ENCODE measurements at regions not wholly inside any gene's neighbourhood (a gene's known extent, or its start where the extent isn't known, plus 50 kb on each side); places are given as distances from the start of the nearest gene placed in this dataset.

DNA sequence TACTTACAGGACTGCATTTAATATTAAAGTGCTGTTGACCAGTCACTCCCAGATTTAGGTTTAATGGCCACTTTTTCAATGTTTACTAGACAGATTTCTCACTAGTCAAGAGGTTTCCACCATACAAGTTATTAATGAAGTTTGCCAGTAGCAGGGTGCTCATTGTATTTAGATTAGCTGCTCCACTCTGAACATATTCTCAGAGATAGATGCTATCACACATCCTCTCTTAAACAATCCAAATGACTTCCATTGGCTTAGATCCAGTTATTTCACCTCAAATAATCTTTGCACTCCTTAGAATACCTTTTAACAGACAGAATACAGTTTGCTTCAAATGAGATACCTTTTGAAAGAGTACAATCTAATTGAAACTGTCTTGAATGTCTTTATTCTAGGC is 276.1 kb downstream of the HDGFL1 start:
- H3K4me3 ChIP-seq (ENCODE audit: low read depth, low read length) = no peak overlapping the region
- DNase-seq (ENCODE audit: low read depth) = no peak

DNA sequence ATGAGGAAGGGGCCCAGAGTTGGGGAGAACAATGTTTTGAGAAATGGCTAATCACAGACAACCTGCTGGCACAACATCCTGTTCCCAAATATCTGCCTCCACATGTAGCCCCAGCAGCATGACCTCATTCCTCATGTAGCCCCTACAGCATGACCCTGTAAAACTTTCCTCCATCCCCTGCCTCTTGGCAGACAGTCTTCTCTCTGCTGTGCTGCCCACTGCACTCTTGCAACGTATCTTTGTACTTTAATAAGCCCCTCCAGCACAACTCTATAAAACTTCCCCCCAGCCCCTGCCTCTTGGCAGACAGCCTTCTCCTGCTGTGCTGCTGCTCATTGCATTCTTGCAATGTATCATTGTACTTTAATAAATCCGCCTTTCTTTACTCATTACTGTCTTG is 278.8 kb downstream of the HDGFL1 start:
- H3K4me3 ChIP-seq (ENCODE audit: low read depth, low read length) = no peak overlapping the region
- no peak for DNase-seq (ENCODE audit: low read depth)

DNA sequence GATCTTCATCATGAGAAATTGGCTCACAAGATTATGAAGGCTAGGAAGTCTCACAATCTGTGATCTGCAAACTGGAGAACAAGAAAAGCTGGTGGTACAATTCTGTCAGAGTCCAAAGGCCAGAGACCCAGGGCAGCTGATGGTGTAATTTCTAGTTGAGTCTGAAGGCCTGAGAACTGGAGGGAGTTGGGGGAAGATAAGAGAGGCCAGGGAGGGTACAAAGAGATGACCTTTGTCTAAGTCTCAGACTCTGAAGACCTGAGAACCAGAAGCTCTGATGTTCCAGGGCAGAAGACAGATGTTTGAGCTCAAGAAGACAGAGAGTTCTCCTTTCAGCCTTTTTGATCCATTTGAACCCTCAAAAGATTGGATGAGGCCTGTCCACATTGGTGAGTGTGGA is 280.6 kb downstream of the HDGFL1 start:
- no peak for DNase-seq (ENCODE audit: low read depth)
- no peak overlapping the region for H3K4me3 ChIP-seq (ENCODE audit: low read depth, low read length)

DNA sequence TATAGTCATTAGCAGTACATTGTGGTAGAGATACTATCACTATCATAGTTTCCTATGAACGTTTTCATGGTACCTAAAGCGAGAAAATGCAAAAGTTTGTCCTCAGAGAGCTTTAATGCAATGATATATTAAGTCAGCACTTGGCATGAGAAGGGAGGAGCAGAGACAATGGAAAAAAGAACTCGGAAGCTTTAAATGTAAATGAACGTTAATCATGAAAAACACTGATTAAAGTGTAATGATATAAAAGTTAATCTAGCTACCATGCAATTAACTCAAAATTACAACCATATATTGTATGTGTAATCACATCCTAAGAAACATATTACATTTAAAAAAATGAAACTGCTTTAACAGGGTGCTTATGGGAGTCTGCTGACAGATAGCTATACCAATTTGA is 282.7 kb downstream of the HDGFL1 start:
- no peak overlapping the region for H3K4me3 ChIP-seq (ENCODE audit: low read depth, low read length)
- DNase-seq (ENCODE audit: low read depth) = no peak

DNA sequence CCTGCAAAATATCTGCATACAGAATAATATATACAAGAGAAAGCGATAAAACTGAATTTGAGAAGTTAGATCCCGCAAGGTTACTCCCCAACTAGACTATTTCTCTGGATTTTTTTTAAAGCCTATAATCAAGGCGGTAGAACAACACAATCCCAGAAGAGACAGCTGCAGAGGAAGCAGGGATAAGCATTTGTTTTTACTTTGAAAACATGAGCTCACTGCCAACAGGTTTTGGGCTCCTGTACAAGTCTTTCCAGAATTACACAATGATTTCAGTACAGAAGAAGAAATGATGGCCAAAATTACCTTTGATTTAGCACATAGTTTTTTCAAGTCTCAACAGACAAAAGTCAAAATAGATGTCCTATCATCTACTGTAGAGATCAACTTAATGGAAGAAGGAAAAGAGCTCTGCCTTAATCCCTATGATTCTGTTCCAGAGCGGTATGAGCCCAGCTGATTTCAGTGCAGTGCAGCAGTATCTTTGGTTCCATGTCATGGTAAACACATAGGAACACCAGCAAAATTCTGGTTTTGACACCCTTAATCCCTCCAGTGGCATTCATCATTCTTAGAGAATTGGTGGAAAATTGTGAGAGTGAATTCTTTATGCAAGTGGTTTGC is 304.3 kb downstream of the HDGFL1 start:
- DNase-seq (ENCODE audit: low read depth) = peak; percentile 66
- H3K4me3 ChIP-seq (ENCODE audit: low read depth, low read length) = no peak overlapping the region

DNA sequence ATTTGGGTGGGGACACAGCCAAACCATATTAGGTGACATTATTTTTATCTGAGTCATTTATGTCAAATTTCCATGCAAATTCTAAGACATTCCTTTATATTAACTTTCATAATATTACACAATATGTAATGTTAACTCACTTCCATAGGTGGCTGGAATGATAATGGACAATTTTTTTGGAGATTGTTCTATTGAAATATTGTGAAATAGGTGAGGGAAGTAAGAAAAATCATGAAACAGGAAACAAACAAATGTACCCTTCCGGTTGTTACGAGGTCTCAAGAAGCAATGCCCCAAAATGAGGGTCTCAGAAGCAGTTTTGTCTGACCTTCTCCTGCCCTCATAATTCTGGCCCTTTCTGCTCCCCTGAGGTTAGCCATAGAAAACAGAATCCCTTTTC is 306.5 kb downstream of the HDGFL1 start:
- no peak for DNase-seq (ENCODE audit: low read depth)

DNA sequence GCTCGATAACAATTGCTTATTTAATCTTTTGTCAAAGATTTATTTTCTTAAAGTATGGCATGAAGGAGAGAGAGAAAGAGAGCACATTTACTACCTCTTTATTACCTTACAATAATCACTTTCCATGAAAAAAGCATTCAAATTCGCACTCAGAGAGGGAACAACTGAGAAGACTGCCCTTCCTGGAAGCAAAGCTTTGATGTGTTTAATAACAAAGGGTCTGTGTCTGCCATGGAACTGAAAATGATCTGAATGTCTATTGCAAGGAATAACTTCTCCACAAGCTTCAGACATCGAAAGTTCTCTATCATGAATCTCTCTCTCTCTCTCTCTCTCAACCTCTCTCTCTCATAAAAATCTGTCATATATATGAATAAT is 308.9 kb downstream of the HDGFL1 start:
- no peak overlapping the region for H3K4me3 ChIP-seq (ENCODE audit: low read depth, low read length)
- DNase-seq (ENCODE audit: low read depth) = no peak

More for the DNA sequence above, 306.5 kb downstream of the HDGFL1 start:
- H3K4me3 ChIP-seq (ENCODE audit: low read depth, low read length) = no peak overlapping the region

DNA sequence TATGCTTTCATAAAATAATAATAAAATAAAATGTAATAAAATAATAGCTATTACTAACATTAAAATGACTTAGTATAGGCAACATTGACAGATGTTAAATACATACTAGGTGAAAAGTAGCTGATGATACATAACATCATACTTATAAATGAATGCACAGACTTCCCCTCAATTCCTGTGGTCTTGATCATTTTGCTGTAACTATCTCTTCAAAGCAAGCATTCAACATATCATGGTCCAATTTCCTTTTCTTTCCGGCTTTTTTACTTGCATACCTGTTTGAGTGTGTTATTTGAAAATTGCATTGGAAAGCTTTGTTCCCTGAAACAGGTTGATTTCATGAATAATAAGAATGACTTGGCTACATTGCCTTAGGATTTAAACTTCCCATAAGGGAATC is 309.3 kb downstream of the HDGFL1 start:
- H3K4me3 ChIP-seq (ENCODE audit: low read depth, low read length) = no peak overlapping the region
- no peak for DNase-seq (ENCODE audit: low read depth)

DNA sequence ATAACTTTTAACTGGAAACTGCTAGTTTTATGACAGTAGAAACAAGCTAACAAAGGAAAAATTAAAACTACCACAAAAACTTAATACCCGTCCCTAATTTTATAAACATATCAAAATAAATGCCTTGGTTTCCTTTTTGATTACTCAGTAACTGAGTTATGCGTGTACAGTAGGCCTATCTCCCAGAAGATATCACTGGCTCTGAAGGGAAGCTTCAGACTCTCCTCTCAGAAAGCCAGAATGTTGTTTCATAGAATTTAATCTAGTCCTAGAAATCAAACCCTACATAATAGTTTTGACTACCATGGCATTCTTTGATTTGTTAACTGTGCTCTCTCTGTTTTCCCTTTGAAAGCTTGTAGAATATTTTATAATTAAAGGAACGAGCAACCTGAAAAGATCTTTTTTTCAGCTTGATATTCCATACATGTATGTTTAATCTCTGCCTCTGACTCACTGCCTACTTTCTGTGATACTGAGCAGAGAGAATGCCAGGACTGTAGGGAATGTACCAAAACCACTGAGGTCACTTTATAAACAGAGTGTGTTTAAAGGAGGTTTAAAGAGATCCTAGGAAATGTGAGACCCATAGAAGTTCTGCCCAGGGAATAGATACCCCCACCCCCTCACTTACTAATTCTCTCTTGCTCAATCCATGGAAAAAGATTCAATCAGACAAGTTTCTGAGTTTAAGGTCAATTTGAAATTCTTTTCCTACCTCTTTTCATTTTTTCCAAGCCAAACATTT is 311.5 kb downstream of the HDGFL1 start:
- DNase-seq (ENCODE audit: low read depth) = peak; percentile 93
- H3K4me3 ChIP-seq (ENCODE audit: low read depth, low read length) = no peak overlapping the region

DNA sequence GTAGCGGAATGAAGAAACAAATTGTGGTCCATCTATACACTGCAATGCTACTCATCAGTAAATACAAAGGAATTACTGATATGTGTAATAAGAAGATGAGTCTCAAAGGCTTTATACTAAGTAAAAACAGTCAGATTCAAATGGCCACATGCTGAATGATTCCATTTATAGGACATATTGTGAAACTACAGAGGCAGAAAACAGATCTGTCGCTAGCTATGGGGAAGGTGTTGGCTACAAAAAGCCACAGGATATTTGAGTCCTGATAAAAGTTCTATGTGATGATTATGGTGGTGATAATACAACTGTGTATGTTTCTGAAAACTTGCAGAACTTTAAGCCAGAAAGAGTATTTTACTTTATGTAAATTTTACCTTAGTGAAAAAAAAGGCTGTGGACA is 313.2 kb downstream of the HDGFL1 start:
- no peak for DNase-seq (ENCODE audit: low read depth)
- H3K4me3 ChIP-seq (ENCODE audit: low read depth, low read length) = no peak overlapping the region

DNA sequence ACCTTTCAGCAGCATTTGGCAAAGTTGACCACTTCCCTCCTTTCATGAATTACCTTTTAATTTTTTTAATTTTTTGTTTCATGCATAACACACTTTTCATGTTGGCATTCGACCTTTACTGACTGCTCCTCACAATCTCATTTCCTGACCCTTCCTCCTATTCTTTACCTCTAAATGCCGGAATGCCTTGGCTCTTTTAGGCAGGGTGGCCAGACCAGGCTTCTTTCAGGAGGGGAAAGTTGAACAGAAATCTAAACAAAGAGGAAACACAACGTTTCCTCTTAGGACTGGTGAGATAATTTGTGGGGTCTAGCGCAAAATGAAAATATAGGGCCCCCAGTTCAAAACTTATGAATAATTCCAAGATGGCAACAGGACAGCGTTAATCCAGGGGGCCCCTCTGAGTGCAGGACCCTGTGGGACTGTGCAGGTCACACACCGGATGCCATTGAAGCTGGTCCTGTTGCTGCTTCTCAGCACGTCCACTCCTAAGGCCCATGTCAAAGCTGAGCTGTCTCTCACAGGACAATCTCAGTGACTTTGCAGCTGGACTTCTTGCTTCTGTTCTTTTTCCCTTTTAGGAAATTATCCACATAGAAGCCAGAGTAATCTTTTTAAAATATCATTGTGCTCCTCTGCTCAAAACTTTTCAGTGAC is 313.8 kb downstream of the HDGFL1 start:
- DNase-seq (ENCODE audit: low read depth) = no peak
- no peak overlapping the region for H3K4me3 ChIP-seq (ENCODE audit: low read depth, low read length)

DNA sequence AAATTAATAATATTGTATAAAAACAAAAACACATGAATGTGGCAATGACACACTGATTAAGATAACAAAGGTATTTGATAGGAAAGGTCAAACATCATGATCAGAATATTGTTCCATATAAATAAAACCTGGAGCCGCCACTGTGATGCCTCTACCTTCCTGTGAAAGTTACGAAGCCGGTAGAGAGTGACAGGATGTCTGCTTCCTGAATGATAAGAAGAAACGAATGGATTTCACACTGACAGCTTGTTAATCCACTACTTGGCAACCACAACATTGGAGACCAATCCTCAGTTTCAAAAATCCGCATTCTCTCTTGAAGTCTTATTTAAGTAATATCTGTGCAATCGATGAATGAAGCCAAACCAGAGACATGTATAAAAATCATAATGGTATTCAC is 315.1 kb downstream of the HDGFL1 start:
- no peak for DNase-seq (ENCODE audit: low read depth)
- no peak overlapping the region for H3K4me3 ChIP-seq (ENCODE audit: low read depth, low read length)

DNA sequence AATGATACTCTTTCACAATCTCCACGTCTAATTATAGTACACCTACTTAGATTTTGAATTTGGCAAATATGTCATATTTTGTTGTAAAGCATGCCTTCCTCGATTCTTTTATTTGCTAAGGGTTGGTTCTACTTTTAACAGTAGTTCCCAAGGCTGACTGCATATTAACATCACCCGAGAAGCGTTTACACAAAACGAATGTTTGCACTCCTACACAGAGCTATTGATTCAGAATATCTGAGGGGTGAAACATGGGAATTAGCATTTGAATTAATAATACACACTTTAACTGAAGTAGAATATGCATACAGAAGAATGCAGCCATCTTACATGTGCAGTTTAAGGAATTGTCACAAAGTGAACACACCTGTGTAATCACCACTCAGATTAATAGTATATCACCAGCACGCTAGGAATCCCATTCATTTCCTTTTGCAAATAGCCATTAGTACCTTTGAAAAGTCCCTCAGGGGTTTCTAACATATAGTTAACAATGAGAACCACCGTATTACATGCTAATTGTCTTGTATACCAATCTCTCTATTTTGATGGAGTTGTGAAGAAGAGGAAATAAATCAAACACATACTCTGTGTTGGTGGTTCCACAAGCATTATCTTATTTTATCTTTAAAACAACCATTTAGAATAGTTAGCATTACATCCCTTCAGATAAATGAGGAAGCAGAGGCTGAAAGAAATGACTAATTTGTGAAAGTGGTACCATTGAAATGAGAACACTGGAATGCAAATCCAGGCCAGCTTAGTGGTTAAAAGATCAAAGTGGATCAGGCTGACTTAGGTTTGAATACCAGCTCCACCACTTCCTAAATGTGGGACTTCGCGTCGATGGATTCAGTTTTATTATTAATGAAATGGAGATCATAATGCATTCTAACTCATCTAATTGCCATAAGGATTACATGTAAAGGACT is 317.6 kb downstream of the HDGFL1 start:
- no peak for DNase-seq (ENCODE audit: low read depth)
- H3K4me3 ChIP-seq (ENCODE audit: low read depth, low read length) = no peak overlapping the region

DNA sequence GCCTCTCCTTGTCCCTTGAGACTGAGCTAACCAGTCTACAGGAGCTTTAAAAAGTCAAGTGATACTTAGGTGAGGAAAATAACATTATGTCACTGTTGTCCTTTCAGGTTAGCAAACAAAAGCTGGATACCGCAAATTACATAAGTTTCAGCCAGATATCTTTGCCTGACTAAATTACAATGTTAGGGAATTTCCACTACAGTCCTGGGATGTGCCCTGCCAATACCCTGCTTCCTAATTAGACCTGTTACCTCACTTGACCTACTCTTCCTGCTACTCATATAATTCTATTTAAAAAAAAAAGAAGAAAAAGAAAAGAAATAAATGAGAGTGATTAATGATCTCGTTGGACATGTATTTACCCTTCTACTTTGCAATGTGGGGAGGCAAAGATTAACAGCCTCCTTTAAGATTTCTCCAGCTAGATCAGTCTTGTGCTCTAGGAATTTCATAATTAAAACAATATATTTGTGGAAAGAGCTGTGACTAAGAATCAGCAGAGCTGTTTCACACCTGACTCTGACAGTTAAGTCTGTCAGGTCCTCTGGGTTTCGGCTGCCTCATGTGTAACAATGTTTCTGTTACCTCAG is 318.9 kb downstream of the HDGFL1 start:
- no peak for DNase-seq (ENCODE audit: low read depth)
- H3K4me3 ChIP-seq (ENCODE audit: low read depth, low read length) = no peak overlapping the region

DNA sequence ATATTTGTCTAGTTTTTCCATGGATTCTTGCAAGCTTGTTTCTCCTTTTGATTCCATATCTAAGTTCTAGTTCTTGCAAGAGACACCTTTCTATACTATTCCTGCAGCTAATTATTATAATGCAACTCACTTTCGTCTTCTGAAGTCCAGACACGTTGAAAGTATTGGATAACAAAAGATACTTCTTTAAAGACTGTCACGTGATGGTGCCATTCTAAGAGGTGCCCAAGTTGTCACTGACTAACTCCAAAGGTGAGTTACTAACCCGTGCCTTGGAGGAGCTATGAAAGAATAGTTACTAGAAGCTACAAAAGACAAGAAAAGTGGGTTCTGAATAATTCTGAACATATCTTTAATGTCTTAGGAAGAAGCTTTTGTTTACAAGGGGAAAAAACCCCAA is 322.6 kb downstream of the HDGFL1 start:
- no peak for DNase-seq (ENCODE audit: low read depth)
- H3K4me3 ChIP-seq (ENCODE audit: low read depth, low read length) = no peak overlapping the region

DNA sequence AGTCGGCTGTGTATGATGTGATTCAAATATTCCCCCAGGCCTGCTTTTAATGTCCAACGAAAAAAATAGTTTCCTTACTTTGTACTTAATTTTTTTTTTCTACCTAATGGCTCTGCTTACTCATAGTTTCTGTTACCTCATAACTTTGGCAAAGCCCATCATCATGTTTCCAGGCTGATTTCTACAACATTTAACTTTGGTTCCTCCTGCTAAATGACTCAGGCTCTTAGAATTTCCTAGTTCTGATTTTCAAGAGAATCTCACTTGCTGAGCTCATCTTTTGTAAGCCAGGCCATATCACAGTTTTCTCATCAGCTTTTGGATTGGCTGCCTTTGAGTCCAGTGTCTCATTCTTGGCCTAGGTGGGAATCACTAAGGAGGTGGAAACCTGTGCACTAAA is 323.1 kb downstream of the HDGFL1 start:
- DNase-seq (ENCODE audit: low read depth) = peak; percentile 89
- H3K4me3 ChIP-seq (ENCODE audit: low read depth, low read length) = no peak overlapping the region

DNA sequence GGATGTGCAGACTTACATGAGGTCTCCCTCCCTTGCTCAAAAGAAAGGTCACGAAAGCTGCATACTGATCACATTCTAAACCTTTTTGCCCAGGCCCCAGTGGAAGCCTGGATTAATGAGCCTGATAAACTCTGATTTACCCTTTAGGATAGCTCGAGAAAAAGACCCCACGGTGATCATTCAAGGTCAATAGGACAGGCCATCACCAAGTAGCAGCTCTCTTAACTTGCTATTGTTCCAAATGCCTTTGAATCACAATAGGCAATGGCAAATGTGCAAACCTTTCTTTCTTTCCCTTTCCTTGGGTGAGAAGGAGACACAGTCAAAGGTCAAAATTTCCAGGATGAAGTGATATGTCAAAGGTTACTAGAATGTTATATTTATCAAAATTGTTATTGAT is 327.3 kb downstream of the HDGFL1 start:
- no peak overlapping the region for H3K4me3 ChIP-seq (ENCODE audit: low read depth, low read length)
- no peak for DNase-seq (ENCODE audit: low read depth)

DNA sequence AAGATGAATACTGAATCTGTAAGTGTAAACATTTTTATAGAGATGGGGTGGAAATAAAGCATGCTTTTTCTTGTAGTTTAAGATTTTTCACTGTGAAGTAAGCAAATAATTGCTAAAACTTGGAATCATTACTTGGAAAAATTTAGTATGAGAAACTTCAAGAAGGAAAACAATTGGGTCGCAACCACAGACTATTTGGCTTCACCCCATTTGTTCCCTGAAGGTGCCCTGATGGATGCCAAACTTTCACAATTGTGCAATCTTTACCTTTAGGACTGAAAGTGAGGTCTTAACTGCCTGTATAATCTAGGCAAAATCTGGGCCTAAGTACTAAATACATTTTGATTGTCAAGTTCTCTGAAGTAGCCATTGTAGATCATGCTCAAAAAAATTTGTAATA is 330.1 kb downstream of the HDGFL1 start:
- no peak overlapping the region for H3K4me3 ChIP-seq (ENCODE audit: low read depth, low read length)
- peak; percentile 10 for DNase-seq (ENCODE audit: low read depth)

DNA sequence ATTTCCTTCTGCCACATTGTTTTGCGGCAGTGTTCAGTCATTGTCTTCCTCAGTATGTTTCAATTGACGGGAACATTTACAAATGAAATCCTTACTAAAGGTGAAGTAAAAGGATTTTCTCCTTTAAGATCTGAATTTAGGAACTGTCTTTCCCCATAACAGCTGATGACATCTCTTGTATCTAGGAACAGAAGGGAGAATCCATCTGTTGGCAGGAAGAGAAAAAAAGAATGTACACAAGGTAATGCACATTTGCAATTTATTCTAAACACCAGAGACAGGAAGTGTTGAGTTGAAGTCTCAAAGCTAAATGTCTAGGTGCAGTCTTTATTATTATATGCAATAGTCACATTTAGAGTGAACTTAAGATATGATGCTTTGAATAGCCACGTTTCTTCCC is 334.5 kb downstream of the HDGFL1 start:
- H3K4me3 ChIP-seq (ENCODE audit: low read depth, low read length) = no peak overlapping the region
- DNase-seq (ENCODE audit: low read depth) = no peak

DNA sequence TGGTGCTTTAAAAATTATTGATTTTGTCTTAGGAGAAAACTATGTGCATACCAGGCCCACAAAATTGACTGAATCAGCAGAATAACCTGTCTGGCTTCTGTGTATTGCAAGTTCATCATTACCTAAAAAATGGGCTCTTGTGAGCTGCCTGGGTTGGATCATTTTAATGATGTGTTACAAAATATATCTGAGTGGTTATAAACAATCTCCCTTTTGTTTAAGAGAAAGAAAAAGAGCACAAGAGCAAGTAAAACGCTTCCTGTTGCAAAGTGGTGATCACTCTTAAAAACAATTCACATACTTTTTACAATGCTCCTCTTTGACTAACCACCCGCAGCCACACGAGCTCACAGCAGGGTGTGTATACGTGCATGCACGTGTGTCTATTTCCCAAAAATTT is 335.1 kb downstream of the HDGFL1 start:
- no peak for DNase-seq (ENCODE audit: low read depth)

More for the DNA sequence above, 335.1 kb downstream of the HDGFL1 start:
- H3K4me3 ChIP-seq (ENCODE audit: low read depth, low read length) = no peak overlapping the region
